Activated CD4-positive, alpha-beta T cell treated with anti-CD3 and anti-CD28 coated beads, Interleukin-2, Interleukin-6, amounts not matched to agents 100 ng/mL and 50 ng/mL, durations not matched to agents 16 hours and 8 hours (primary cell): ENCODE measurements at regions not wholly inside any gene's neighbourhood (a gene's known extent, or its start where the extent isn't known, plus 50 kb on each side); places are given as distances from the start of the nearest gene placed in this dataset.
"Not testable (repeated sequence)": the region's sequence is repeated elsewhere in the genome, so short reads cannot be mapped to it uniquely, and the experiment has no call there.

Source experiments
- DNase-seq: peaks from one replicate; pipeline ENCODE4 v3.0.0-alpha.2; 2020

- no peak for DNase-seq
These were observed 258.2 kb upstream of the NT5E start for GRCh38 chr6:85191656-85192055.

GRCh38 chr6:85186546-85187175 is 263.2 kb upstream of the NT5E start:
- no peak for DNase-seq

GRCh38 chr6:85185977-85186376 is 263.9 kb upstream of the NT5E start:
- DNase-seq: no peak

GRCh38 chr6:85183841-85184240 is 266.0 kb upstream of the NT5E start:
- no peak for DNase-seq

GRCh38 chr6:85172705-85173104 is 277.2 kb upstream of the NT5E start:
- no peak for DNase-seq

- DNase-seq: no peak
These were observed 277.7 kb upstream of the NT5E start for GRCh38 chr6:85172161-85172560.

- DNase-seq: no peak
These were observed 280.7 kb upstream of the NT5E start for GRCh38 chr6:85169189-85169588.

- no peak for DNase-seq
These were observed 281.7 kb upstream of the NT5E start for GRCh38 chr6:85168146-85168545.

- DNase-seq: no peak
These were observed 283.7 kb upstream of the NT5E start for GRCh38 chr6:85166114-85166741.

GRCh38 chr6:85163156-85164080 is 286.5 kb upstream of the NT5E start:
- no peak for DNase-seq

- no peak for DNase-seq
These were observed 292.6 kb upstream of the NT5E start for GRCh38 chr6:85157311-85157710.

GRCh38 chr6:85143676-85144075 is 306.2 kb upstream of the NT5E start:
- DNase-seq: no peak

GRCh38 chr6:85137865-85138264 is 312.0 kb upstream of the NT5E start:
- DNase-seq: no peak

GRCh38 chr6:85136310-85136709 is 313.6 kb upstream of the NT5E start:
- no peak for DNase-seq

- no peak for DNase-seq
These were observed 314.3 kb upstream of the NT5E start for GRCh38 chr6:85135376-85136094.

- no peak for DNase-seq
These were observed 315.7 kb upstream of the NT5E start for GRCh38 chr6:85134172-85134571.

GRCh38 chr6:85132091-85132490 is 317.8 kb upstream of the NT5E start:
- DNase-seq: no peak

- no peak for DNase-seq
These were observed 319.1 kb upstream of the NT5E start for GRCh38 chr6:85130743-85131142.

- DNase-seq: no peak
These were observed 320.0 kb upstream of the NT5E start for GRCh38 chr6:85129881-85130280.

- DNase-seq: no peak
These were observed 321.1 kb upstream of the NT5E start for GRCh38 chr6:85128781-85129180.

GRCh38 chr6:85128256-85128655 is 321.6 kb upstream of the NT5E start:
- DNase-seq: not testable (repeated sequence)

GRCh38 chr6:85127696-85128243 is 322.1 kb upstream of the NT5E start:
- DNase-seq: no peak

GRCh38 chr6:85127168-85127498 is 322.8 kb upstream of the NT5E start:
- DNase-seq: no peak
